ENCODE measurements at regions not wholly inside any gene's neighbourhood (a gene's known extent, or its start where the extent isn't known, plus 50 kb on each side); places are given as distances from the start of the nearest gene placed in this dataset.

GRCh38 chr15:69854521-69855181 is 243.1 kb downstream of the TLE3 start:
- no peaks in the 10 kb centered on the region for H3K36me3 ChIP-seq
- no peaks in the 10 kb centered on the region for H3K27me3 ChIP-seq
- H3K4me1 ChIP-seq = no peaks in the 10 kb centered on the region
- DNase-seq (ENCODE audit: low spot score in 2 of 2) = no peak
- TF ChIP-seq POLR2AphosphoS5 (IDR thresholded peaks at IDR 0.05) = no peak
- no peak overlapping the region for H3K27ac ChIP-seq
- H3K9me3 ChIP-seq = no peaks in the 10 kb centered on the region
- intact Hi-C loops (cut with DNase I; ENCODE audit: low total_unique reads) = no loop called here
- no peak overlapping the region for H3K4me3 ChIP-seq

- Histone ChIP-seq H3K27ac (no peak overlapping the region), H3K9me3 (no peaks in the 10 kb centered on the region), H3K36me3 (no peaks in the 10 kb centered on the region), H3K27me3 (no peaks in the 10 kb centered on the region), H3K4me1 (no peaks in the 10 kb centered on the region), H3K4me3 (no peak overlapping the region)
- intact Hi-C loops (cut with DNase I; ENCODE audit: low total_unique reads) = no loop called here
- TF ChIP-seq POLR2A (IDR thresholded peaks at IDR 0.05) (no peak), CTCF (IDR thresholded peaks at IDR 0.05) (no peak), POLR2AphosphoS5 (IDR thresholded peaks at IDR 0.05) (no peak)
- DNase-seq (ENCODE audit: low spot score in 2 of 2) = no peak
Observed at GRCh38 chr15:69855258-69856000, 242.3 kb downstream of the TLE3 start.

- DNase-seq (ENCODE audit: low spot score in 2 of 2) = no peak
- no peak overlapping the region for H3K4me3 ChIP-seq
- H3K9me3 ChIP-seq = no peaks in the 10 kb centered on the region
- H3K36me3 ChIP-seq = no peaks in the 10 kb centered on the region
- no peaks in the 10 kb centered on the region for H3K4me1 ChIP-seq
- H3K27me3 ChIP-seq = no peaks in the 10 kb centered on the region
- TF ChIP-seq CTCF (IDR thresholded peaks at IDR 0.05) = no peak
- no peak for TF ChIP-seq POLR2A (IDR thresholded peaks at IDR 0.05)
- no peak for TF ChIP-seq POLR2AphosphoS5 (IDR thresholded peaks at IDR 0.05)
- intact Hi-C loops (cut with DNase I; ENCODE audit: low total_unique reads) = no loop called here
- H3K27ac ChIP-seq = no peak overlapping the region
Observed at GRCh38 chr15:69857250-69857649, 240.5 kb downstream of the TLE3 start.

GRCh38 chr15:69857686-69858391 is 239.9 kb downstream of the TLE3 start:
- Histone ChIP-seq H3K27ac (no peak overlapping the region), H3K36me3 (no peaks in the 10 kb centered on the region), H3K27me3 (no peaks in the 10 kb centered on the region), H3K4me1 (no peaks in the 10 kb centered on the region), H3K4me3 (no peak overlapping the region), H3K9me3 (no peaks in the 10 kb centered on the region)
- intact Hi-C loops (cut with DNase I; ENCODE audit: low total_unique reads) = no loop called here
- no peak for DNase-seq (ENCODE audit: low spot score in 2 of 2)
- no peak for TF ChIP-seq POLR2AphosphoS5 (IDR thresholded peaks at IDR 0.05)
- TF ChIP-seq CTCF (IDR thresholded peaks at IDR 0.05) = no peak
- no peak for TF ChIP-seq POLR2A (IDR thresholded peaks at IDR 0.05)

- H3K9me3 ChIP-seq = no peaks in the 10 kb centered on the region
- TF ChIP-seq POLR2A (IDR thresholded peaks at IDR 0.05) (no peak), POLR2AphosphoS5 (IDR thresholded peaks at IDR 0.05) (no peak), CTCF (IDR thresholded peaks at IDR 0.05) (no peak)
- no peaks in the 10 kb centered on the region for H3K27me3 ChIP-seq
- no peak for DNase-seq (ENCODE audit: low spot score in 2 of 2)
- no peaks in the 10 kb centered on the region for H3K4me1 ChIP-seq
- intact Hi-C loops (cut with DNase I; ENCODE audit: low total_unique reads) = no loop called here
- no peak overlapping the region for H3K27ac ChIP-seq
- H3K36me3 ChIP-seq = no peaks in the 10 kb centered on the region
- no peak overlapping the region for H3K4me3 ChIP-seq
Observed at GRCh38 chr15:69858456-69858855, 239.3 kb downstream of the TLE3 start.
